HPDE6-E6E7 (cell line): ENCODE measurements at regions not wholly inside any gene's neighbourhood (a gene's known extent, or its start where the extent isn't known, plus 50 kb on each side); places are given as distances from the start of the nearest gene placed in this dataset.
"Not testable (repeated sequence)": the region's sequence is repeated elsewhere in the genome, so short reads cannot be mapped to it uniquely, and the experiment has no call there.

ENCODE experiments used
- DNase-seq: peaks from one replicate; pipeline ENCODE4 v3.0.0; 2011; ENCODE audit warnings: missing footprints; ENCODE audit errors: extremely low spot score

DNA sequence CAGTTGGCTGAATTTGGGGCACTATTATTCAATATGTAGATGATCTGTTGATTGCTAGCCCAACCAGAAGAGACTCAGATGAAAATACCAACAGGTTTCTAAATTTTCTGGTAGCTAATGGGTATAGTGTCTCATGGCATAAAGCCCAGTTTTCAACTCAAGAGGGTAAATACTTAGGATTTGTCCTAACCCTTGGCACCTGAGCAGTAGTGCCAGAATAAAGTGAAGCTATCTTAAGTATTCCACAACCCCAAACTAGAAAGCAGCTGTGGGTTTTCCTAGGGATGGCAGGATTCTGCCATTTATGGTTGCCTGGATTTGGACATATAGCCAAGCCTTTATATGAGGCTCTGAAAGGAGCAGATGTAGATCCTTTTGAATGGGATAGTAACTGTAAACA, 119.0 kb downstream of the AGTR2 start:
- DNase-seq = no peak

DNA sequence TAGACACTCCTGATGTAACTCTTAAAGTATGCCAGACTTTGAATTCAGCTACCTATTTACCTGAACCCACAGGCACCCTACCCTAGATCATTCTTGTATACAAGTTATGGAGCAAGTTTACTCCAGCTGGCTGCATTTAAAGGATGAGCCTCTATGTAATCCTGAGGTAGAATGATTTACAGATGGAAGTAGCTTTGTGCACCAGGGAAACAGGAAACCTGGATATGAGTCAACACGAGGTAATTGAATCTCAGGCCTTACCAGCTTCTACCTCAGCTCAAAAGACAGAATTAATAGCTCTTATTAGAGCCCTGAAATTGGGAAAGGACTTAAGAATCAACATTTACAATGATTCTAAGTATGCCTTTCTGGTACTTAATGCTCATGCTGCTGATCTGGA, 119.8 kb downstream of the AGTR2 start:
- DNase-seq = no peak

DNA sequence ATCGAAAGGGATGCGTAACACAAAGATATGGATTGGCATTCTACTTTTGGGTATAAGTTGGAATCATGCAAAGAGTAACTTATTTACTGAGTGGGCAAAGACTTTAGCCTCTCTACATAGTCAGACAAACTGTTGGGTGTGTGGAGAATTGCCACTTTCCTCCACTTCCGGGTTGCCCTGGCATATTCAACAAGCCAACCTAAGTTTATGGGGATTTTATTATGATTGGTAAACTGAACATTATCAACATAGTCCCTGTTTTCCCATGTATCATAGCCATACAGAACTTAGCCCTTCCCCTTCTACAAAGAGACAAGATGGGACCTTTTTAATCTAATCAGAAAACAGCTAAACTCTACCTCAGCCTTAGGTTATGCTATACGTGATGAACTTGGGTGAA, 121.6 kb downstream of the AGTR2 start:
- DNase-seq = no peak

DNA sequence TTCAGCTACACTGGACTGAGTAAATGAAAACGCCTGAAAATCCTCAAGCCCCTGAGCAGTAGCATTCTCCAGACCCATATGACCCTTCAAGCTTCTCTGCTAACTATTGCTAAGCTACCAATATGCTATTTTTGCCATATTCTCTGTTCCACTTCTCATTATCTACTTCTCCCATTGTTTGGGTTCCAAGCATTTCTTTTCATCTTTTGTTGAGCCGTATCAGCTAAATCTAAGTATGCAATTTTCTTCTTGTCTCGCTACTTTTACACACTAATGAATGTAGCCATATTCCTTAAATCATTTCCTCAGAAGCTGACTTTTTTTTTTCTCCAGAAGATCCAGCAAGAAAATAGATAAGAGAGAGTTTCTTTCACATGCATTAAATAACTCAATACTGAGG, 128.4 kb downstream of the AGTR2 start:
- no peak for DNase-seq

DNA sequence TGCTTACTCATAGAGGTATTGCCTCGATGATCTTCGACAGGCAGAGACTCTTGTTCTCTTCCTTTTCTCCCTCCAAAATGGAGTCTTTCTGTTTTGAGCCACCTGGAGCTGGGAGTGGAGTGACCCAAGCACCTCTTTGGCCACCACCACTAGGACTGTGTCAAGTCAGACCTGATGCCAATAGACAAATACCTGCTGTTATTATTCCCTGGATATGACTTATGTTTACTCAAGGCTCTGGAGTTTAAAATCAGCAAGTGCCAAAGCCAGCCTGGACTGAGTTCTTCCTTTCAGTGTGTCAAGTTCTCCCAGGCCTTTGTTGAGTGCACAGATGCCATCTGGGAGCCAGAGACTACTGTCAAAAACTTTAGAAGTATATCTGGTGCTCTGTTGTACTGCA, 130.2 kb upstream of the SLC6A14 start:
- no peak for DNase-seq

DNA sequence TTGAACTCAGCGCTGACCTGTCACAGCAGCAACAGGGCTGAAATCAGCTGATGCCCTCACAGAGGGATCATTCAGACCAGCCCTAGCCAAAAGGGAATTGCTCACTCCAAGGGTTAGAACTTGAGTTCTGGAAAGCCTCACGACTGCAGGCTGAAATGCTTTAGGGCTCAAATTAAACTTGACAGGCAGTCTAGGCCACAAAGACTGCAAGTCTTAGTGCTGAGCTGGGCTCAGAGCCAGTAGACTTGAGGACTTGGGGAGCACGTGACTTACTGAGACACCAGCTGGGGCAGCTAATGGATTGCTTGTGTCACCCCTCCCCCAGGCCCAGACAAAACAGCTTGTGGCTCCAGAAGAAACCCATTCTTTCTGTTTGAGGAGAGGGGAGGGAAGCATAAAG, 119.0 kb upstream of the SLC6A14 start:
- no peak for DNase-seq

DNA sequence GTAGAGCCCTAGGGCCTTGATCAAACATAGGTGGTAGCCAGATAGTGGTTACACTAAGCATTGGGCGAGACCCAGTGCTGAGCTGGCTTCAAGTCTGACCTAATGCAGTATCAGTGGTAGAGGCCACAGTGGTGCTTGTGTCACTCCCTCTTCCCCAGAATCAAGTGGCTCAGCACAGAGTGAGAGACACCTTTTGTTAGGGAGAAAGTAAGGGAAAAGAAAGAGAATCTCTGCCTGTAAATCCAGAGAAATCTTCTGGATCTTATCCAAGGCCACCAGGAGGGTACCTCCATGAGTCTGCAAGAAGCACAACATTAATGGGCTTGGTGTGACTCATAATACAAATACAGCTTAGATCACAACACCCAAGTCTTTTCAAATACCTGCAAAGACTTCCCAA, 117.7 kb upstream of the SLC6A14 start:
- no peak for DNase-seq

DNA sequence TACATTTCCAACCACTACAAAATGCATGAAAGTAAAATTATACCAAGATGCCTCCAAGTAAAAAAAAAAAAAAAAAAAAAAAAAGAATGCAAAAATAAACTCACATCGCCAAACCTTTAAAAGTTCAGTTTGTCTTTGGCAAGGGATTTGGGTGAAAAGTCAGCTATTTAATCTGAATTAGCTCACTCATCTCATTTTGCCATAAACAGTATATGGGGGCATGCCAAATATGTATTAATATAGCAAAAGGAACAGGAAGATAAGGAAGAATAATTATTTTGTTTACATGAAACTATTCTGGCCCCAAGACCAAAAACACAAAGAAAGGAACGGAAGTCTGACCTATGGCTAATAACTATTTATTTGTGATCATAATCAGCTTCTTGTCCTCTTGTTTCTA, 114.7 kb upstream of the SLC6A14 start:
- DNase-seq = no peak

DNA sequence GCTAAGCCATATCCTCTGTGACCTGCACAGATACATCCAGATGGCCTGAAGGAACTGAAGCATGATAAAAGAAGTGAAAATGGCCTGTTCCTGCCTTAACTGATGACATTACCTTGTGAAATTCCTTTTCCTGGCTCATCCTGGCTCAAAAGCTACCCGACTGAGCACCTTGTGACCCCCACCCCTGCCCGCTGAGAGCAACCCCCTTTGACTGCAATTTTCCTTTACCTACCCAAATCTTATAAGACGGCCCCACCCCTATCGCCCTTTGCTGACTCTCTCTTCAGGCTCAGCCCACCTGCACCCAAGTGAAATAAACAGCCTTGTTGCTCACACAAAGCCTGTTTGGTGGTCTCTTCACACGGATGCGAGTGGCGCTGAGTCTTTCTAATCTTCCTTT, 104.4 kb upstream of the SLC6A14 start:
- DNase-seq = not testable (repeated sequence)

DNA sequence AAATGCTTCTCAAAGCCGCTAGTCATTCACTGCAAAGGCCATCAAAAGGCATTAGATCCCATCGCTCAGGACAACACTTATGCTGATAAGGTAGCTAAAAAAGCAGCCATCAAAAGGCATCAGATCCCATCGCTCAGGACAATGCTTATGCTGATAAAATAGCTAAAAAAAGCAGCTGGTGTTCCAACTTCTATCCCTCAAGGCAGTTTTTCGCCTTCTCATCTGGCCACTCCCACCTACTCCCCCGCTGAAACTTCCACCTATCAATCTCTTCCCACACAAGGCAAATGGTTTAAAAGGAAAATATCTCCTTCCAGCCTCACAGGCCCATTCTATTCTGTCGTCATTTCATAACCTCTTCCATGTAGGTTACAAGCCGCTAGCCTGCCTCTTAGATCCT, 101.6 kb upstream of the SLC6A14 start:
- DNase-seq = not testable (repeated sequence)

DNA sequence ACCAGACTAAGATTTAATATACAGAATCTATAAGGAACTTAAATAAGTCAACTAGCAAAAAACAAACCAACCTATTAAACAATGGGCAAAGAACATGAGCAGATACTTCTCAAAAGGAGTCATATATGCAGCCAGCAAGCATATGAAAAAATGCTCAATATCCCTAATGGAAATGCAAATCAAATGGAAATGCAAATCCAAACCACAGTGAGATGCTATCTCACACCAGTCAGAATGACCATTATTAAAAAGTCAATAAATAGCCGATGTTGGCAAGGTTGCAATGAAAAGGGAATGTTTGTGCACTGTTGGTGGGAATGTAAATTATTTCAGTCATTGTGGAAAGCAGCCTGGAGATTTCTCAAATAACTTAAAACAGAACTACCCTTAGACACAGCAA, 97.0 kb upstream of the SLC6A14 start:
- DNase-seq = no peak

DNA sequence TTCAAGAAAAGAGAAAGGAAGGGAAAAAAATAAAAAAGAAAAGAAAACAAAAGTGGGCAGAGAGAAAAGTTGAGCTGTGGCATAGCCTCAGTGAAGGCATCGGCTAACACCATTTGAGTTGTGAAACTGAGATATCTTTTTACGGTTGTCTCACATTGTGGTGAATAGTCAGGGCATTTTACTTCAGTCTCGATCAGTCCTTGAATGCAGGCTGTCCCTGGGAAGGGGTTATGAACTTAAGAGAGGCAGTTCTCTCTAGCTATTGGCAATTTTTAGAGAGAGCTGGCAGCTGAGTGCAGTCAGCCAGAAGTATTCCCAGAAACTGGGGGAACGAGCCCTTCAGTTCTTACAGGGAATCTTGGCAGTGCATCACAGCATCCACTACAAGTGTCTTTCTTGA, 93.5 kb upstream of the SLC6A14 start:
- no peak for DNase-seq

DNA sequence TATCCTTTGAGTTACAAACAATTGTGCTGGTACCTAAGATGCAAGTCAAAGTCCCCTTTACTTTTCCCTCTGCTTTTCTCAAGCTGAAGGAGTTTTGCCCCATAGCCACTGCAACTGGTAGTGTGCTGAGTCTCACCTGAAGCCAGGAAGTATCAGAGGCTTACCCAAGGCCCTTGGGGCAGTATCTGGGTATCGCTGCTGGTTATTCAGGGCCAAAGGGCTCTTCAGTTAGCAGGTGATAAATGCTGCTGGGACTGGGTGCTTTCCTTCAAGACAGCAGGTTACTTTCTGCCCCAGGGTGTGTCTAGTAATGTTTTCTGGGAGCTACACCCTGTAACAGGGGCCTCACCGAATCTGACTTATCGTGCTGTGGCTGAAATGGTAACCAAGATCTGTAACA, 90.4 kb upstream of the SLC6A14 start:
- DNase-seq = no peak

DNA sequence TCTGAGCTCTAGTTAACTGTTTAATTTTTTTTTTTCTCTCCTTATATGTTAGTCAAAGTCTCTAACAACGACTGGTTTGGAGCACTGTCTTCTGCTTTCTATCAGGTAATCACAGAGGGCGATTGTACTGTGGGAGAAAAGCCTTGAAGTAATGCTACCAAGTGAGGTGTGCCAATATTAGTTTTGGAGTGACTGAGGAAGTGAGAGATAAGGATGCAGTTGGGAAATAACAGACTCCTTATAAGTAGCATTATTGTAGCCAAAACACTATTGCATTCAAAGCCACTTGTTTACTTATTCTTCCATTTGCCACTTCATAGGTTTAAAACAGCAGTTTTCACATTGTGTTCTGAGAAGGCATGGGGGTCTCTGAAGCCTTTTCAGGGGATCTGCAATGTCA, 79.1 kb upstream of the SLC6A14 start:
- DNase-seq = no peak

DNA sequence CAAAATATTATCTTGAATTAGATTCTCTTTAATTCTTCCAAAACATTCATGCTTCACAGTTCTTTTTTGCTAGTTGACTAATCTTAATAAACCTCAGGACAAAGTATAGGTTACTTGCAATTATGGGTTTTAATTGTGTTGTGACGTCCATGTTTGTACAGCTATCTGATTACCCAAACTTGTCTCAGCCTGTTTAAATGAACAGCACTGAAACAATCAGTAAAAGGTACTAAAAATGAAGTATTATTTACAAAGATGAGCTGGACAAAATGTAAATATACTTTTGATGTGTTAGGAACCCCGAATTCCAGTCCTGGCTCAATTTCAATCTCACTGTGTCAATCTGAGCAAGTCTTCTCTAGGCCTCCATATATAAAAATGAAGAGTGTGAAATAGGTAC, 57.4 kb upstream of the SLC6A14 start:
- DNase-seq = no peak

DNA sequence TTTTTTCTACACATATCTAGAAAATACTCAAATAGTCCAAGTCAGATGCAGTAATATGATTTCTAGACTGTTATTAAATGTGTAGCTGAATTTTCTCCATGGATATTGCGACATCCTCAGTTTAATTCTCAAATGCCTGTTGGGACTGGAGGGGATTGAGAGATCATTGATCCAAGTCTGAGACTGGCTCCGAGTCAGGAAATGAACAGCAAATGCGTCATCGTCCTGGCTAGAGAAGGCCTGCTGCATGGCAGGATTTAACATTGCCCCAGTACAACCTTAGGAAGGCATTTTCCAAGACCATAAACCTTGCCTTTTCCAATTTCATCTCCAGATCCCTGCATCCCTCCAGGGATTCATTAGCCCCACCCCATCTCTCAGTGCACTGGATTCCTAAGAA, 56.6 kb upstream of the SLC6A14 start:
- DNase-seq = peak; percentile 58

DNA sequence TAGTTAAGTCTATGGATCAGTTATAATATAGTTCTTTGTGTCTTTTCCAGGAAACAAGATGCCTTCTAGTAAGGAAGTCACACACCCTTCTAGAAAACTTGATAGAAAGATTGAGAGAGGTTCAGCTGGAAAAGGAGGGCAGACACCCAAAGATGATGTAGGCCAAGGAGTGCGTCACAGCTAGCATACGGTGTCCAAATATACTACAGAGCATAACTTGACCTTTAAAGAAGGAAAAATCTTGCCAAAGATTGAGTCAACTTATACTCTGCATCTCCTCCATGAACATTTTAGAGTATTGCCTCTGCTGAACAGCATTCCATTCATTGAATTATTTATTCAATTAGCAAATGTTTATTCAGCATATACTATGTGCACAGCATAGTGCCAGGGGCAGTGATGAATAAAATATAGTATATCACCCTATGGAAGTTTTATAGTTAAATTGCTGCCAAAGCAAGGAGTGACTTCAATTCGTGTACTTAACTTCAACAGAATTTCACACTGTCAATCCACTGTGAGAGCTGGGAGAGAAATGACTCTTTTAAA, 51.9 kb upstream of the SLC6A14 start:
- no peak for DNase-seq
